Pancreas (tissue), 10 donors: ENCODE measurements at regions not wholly inside any gene's neighbourhood (a gene's known extent, or its start where the extent isn't known, plus 50 kb on each side); places are given as distances from the start of the nearest gene placed in this dataset.

ENCODE experiments used
- ATAC-seq, 4 donors: fragments of 200-7000 bp; cut with Tn5 transposase; one replicate each; pipeline versions ENCODE4 v1.8.0 to v1.9.1; 2020; ENCODE audit warnings: mild to moderate bottlenecking in 4 of 4, moderate library complexity in 4 of 4
- DNase-seq, 6 donors: peaks; one replicate each; pipeline ENCODE4 v3.0.0-alpha.2; 2020
- FAIRE-seq: peaks from 2 replicates; lab custom pipeline; 2012; peaks lifted over from hg19 to GRCh38; lab: Jason Lieb, UNC
- H3K27ac ChIP-seq, 4 donors: fragments of 200-600 bp; sonication (generic); 1 replicate in 3 of 4; 2 replicates in 1 of 4; pipeline versions ENCODE4 v1.5.0 to v1.8.0; 2020
- H3K27me3 ChIP-seq, 4 donors: fragments of 200-600 bp; one replicate each; pipeline ENCODE4 v1.8.0; 2021
- H3K36me3 ChIP-seq, 3 donors: fragments of 200-600 bp; sonication (generic) in 1 of 3; one replicate each; pipeline versions ENCODE4 v1.5.0 to v1.8.0; 2020 to 2021
- H3K4me1 ChIP-seq, 3 donors: fragments of 200-600 bp; one replicate each; pipeline ENCODE4 v1.8.0; 2021
- H3K4me3 ChIP-seq, 4 donors: fragments of 200-600 bp; sonication (generic) in 2 of 4; one replicate each; pipeline versions ENCODE4 v1.5.0 to v1.8.0; 2020 to 2021
- H3K9me3 ChIP-seq, 4 donors: fragments of 200-600 bp; one replicate each; pipeline ENCODE4 v1.8.0; 2021
- WGBS, 2 donors: extraction: QIAGEN DNeasy Blood & Tissue Kit; methylation state at CpG; one replicate each; pipeline ENCODE4 v1.1.7; 2013; 5-methylcytosine and 5-hydroxymethylcytosine counted together
- intact Hi-C, 3 donors: fragments of 100-400 bp; cut with DNase I; formaldehyde crosslinking; loops; one replicate each; pipeline versions ENCODE4 v1.11.1 to v1.14.2; 2022
- TF ChIP-seq, protein P1 (sequence below), 4 donors: fragments of 200-600 bp; sonication (generic) in 3 of 4; IDR thresholded peaks; one replicate each; pipeline versions ENCODE4 v1.5.0 to v1.8.0; 2021; ENCODE audit warnings: antibody characterized with exemption in 4 of 4
- donor health status: healthy with polysubstance abuse.
- donor health status: DM: no; HTN: no; CAD: no; lungs with moderate emphysema.
- donor health status: DM: no; HTN: no; CAD: no.
- donor health status: control.
- donor health status: control.
- donor health status: Bipolar disorder and iron deficiency.
- donor health status: DM: yes; HTN: yes; CAD: no.
- donor health status: DM: no; HTN: no; CAD: no.
- donor health status: DM: no; HTN: no; CAD: no.
- donor health status: DM: yes; HTN: yes; CAD: no.

DNA sequence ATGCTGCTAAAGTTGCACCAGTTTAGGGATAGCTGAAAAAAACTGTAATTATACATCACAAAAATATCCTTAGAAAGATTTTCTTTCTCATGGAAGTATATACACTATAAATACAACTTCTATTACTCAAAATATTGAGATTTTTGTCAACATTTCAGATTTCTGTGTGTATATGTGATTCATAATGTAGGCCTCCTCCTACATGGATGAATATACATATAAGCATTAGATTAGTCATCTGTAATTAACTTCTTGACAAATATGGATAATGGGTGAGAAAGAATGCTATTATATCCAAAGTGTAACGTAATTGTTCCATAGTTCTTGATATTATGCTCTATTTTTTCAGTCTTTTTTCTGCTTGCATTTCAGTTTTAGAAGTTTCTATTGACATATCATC, 124.9 kb downstream of the CBLL2 start:
- Histone ChIP-seq H3K4me3 (no peak overlapping the region), H3K36me3 (no peaks in the 10 kb centered on the region), H3K27ac (no peak overlapping the region), H3K9me3 (no peaks in the 10 kb centered on the region), H3K4me1 (no peaks in the 10 kb centered on the region), H3K27me3 (peaks cover 0 to 3% (median 0%) of the 10 kb centered on the region in 4 donors)
- FAIRE-seq, result no peak
- no peak for ATAC-seq
- DNase-seq, result no peak
- WGBS, 2 donors, result 38 to 46% methylated on average over 1 of the region's 1 CpG
- TF ChIP-seq, protein P1, sequence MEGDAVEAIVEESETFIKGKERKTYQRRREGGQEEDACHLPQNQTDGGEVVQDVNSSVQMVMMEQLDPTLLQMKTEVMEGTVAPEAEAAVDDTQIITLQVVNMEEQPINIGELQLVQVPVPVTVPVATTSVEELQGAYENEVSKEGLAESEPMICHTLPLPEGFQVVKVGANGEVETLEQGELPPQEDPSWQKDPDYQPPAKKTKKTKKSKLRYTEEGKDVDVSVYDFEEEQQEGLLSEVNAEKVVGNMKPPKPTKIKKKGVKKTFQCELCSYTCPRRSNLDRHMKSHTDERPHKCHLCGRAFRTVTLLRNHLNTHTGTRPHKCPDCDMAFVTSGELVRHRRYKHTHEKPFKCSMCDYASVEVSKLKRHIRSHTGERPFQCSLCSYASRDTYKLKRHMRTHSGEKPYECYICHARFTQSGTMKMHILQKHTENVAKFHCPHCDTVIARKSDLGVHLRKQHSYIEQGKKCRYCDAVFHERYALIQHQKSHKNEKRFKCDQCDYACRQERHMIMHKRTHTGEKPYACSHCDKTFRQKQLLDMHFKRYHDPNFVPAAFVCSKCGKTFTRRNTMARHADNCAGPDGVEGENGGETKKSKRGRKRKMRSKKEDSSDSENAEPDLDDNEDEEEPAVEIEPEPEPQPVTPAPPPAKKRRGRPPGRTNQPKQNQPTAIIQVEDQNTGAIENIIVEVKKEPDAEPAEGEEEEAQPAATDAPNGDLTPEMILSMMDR (IDR thresholded peaks at IDR 0.05), result no peak
- intact Hi-C loops, result no loop called here

GRCh38 chrX:22399437-22400192, 126.9 kb downstream of the CBLL2 start:
- no peak for DNase-seq
- no peaks in the 10 kb centered on the region for H3K4me1 ChIP-seq
- WGBS, 2 donors, result 34 to 54% methylated on average over 4 of the region's 4 CpGs
- no peak overlapping the region for H3K4me3 ChIP-seq
- H3K27me3 ChIP-seq, result no peaks in the 10 kb centered on the region
- FAIRE-seq, result no peak
- TF ChIP-seq, protein P1 (IDR thresholded peaks at IDR 0.05), result no peak
- no peak overlapping the region for H3K27ac ChIP-seq
- no peaks in the 10 kb centered on the region for H3K36me3 ChIP-seq
- intact Hi-C loops, result no loop called here
- H3K9me3 ChIP-seq, result no peaks in the 10 kb centered on the region
- ATAC-seq, result no peak

GRCh38 chrX:22404297-22404696, 131.6 kb downstream of the CBLL2 start:
- no peak overlapping the region for H3K4me3 ChIP-seq
- no peaks in the 10 kb centered on the region for H3K27me3 ChIP-seq
- intact Hi-C loops, result no loop called here
- H3K9me3 ChIP-seq, result no peaks in the 10 kb centered on the region
- TF ChIP-seq, protein P1 (IDR thresholded peaks at IDR 0.05), result no peak
- H3K27ac ChIP-seq, result no peak overlapping the region
- DNase-seq (no peak), ATAC-seq (no peak), FAIRE-seq (no peak)
- no peaks in the 10 kb centered on the region for H3K4me1 ChIP-seq
- WGBS, 2 donors, result 90 to 93% methylated on average over 3 of the region's 3 CpGs
- no peaks in the 10 kb centered on the region for H3K36me3 ChIP-seq

GRCh38 chrX:22406201-22406737, 133.6 kb downstream of the CBLL2 start:
- no peak overlapping the region for H3K4me3 ChIP-seq
- FAIRE-seq (no peak), ATAC-seq (no peak), DNase-seq (no peak)
- TF ChIP-seq, protein P1 (IDR thresholded peaks at IDR 0.05), result no peak
- no peaks in the 10 kb centered on the region for H3K27me3 ChIP-seq
- intact Hi-C loops, result no loop called here
- H3K36me3 ChIP-seq, result no peaks in the 10 kb centered on the region
- H3K27ac ChIP-seq, result no peak overlapping the region
- 64 to 70% methylated on average over 5 of the region's 5 CpGs for WGBS, 2 donors
- no peaks in the 10 kb centered on the region for H3K9me3 ChIP-seq
- H3K4me1 ChIP-seq, result no peaks in the 10 kb centered on the region

GRCh38 chrX:22409418-22409817, 136.7 kb downstream of the CBLL2 start:
- intact Hi-C loops, result no loop called here
- ATAC-seq (no peak), DNase-seq (no peak), FAIRE-seq (no peak)
- no peak overlapping the region for H3K4me3 ChIP-seq
- H3K27ac ChIP-seq, result no peak overlapping the region
- no peaks in the 10 kb centered on the region for H3K27me3 ChIP-seq
- H3K9me3 ChIP-seq, result no peaks in the 10 kb centered on the region
- TF ChIP-seq, protein P1 (IDR thresholded peaks at IDR 0.05), result no peak
- 48 to 63% methylated on average over 1 of the region's 1 CpG for WGBS, 2 donors
- H3K4me1 ChIP-seq, result no peaks in the 10 kb centered on the region
- no peaks in the 10 kb centered on the region for H3K36me3 ChIP-seq
